HL-60 (cell line): ENCODE measurements at regions not wholly inside any gene's neighbourhood (a gene's known extent, or its start where the extent isn't known, plus 50 kb on each side); places are given as distances from the start of the nearest gene placed in this dataset.

Experiments
- DNase-seq, 2 experiments: peaks; one replicate each; pipeline ENCODE4 v3.0.0-alpha.2; 2010 to 2020; ENCODE audit warnings: low read depth in 1 of 2, low spot score in 1 of 2
- H3K27ac ChIP-seq: fragments of 250-450 bp; sonication (Bioruptor Pico); replicated peaks from 2 replicates; pipeline ENCODE4 v1.5.1; 2020; ENCODE audit warnings: mild to moderate bottlenecking, moderate library complexity
- H3K27me3 ChIP-seq: fragments of 250-450 bp; sonication (Bioruptor Pico); 2 replicates; pipeline ENCODE4 v1.5.1; 2021; ENCODE audit warnings: mild to moderate bottlenecking, moderate library complexity; ENCODE audit not compliant: insufficient read depth, poor library complexity, severe bottlenecking
- H3K4me3 ChIP-seq: replicated peaks from 2 replicates; pipeline ENCODE4 v1.5.1; 2011; ENCODE audit warnings: mild to moderate bottlenecking, control low read depth, low read length; ENCODE audit not compliant: insufficient read depth
- GABPA ChIP-seq: IDR thresholded peaks from 2 replicates; pipeline ENCODE4 v1.6.1; 2012; ENCODE audit warnings: low read depth
- POLR2AphosphoS5 ChIP-seq: IDR thresholded peaks from 2 replicates; pipeline ENCODE4 v1.6.1; 2012; ENCODE audit warnings: low read depth
- SPI1 ChIP-seq: IDR thresholded peaks from 2 replicates; pipeline ENCODE4 v1.6.1; 2012; ENCODE audit warnings: low read depth, mild to moderate bottlenecking, borderline replicate concordance
- TF ChIP-seq, protein P1 (sequence below): IDR thresholded peaks from one replicate; pipeline ENCODE4 v1.5.1; 2011; ENCODE audit warnings: low read length, control low read depth, inconsistent platforms; ENCODE audit not compliant: insufficient read depth
- TF ChIP-seq, protein P2 (sequence below): IDR thresholded peaks from 2 replicates; pipeline ENCODE4 v1.6.1; 2012; ENCODE audit warnings: low read depth; ENCODE audit not compliant: insufficient replicate concordance

- no peak for DNase-seq
- Histone ChIP-seq H3K4me3 (no peak overlapping the region), H3K27ac (no peak overlapping the region), H3K27me3 (no peaks in the 10 kb centered on the region)
- TF ChIP-seq SPI1: no peak
- no peak for TF ChIP-seq POLR2AphosphoS5
- TF ChIP-seq, protein P1, sequence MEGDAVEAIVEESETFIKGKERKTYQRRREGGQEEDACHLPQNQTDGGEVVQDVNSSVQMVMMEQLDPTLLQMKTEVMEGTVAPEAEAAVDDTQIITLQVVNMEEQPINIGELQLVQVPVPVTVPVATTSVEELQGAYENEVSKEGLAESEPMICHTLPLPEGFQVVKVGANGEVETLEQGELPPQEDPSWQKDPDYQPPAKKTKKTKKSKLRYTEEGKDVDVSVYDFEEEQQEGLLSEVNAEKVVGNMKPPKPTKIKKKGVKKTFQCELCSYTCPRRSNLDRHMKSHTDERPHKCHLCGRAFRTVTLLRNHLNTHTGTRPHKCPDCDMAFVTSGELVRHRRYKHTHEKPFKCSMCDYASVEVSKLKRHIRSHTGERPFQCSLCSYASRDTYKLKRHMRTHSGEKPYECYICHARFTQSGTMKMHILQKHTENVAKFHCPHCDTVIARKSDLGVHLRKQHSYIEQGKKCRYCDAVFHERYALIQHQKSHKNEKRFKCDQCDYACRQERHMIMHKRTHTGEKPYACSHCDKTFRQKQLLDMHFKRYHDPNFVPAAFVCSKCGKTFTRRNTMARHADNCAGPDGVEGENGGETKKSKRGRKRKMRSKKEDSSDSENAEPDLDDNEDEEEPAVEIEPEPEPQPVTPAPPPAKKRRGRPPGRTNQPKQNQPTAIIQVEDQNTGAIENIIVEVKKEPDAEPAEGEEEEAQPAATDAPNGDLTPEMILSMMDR: no peak
- TF ChIP-seq, protein P2, sequence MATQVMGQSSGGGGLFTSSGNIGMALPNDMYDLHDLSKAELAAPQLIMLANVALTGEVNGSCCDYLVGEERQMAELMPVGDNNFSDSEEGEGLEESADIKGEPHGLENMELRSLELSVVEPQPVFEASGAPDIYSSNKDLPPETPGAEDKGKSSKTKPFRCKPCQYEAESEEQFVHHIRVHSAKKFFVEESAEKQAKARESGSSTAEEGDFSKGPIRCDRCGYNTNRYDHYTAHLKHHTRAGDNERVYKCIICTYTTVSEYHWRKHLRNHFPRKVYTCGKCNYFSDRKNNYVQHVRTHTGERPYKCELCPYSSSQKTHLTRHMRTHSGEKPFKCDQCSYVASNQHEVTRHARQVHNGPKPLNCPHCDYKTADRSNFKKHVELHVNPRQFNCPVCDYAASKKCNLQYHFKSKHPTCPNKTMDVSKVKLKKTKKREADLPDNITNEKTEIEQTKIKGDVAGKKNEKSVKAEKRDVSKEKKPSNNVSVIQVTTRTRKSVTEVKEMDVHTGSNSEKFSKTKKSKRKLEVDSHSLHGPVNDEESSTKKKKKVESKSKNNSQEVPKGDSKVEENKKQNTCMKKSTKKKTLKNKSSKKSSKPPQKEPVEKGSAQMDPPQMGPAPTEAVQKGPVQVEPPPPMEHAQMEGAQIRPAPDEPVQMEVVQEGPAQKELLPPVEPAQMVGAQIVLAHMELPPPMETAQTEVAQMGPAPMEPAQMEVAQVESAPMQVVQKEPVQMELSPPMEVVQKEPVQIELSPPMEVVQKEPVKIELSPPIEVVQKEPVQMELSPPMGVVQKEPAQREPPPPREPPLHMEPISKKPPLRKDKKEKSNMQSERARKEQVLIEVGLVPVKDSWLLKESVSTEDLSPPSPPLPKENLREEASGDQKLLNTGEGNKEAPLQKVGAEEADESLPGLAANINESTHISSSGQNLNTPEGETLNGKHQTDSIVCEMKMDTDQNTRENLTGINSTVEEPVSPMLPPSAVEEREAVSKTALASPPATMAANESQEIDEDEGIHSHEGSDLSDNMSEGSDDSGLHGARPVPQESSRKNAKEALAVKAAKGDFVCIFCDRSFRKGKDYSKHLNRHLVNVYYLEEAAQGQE: no peak
- no peak for TF ChIP-seq GABPA
Observed at GRCh38 chr11:112882494-112883381, 78.5 kb upstream of the NCAM1 start.

DNA sequence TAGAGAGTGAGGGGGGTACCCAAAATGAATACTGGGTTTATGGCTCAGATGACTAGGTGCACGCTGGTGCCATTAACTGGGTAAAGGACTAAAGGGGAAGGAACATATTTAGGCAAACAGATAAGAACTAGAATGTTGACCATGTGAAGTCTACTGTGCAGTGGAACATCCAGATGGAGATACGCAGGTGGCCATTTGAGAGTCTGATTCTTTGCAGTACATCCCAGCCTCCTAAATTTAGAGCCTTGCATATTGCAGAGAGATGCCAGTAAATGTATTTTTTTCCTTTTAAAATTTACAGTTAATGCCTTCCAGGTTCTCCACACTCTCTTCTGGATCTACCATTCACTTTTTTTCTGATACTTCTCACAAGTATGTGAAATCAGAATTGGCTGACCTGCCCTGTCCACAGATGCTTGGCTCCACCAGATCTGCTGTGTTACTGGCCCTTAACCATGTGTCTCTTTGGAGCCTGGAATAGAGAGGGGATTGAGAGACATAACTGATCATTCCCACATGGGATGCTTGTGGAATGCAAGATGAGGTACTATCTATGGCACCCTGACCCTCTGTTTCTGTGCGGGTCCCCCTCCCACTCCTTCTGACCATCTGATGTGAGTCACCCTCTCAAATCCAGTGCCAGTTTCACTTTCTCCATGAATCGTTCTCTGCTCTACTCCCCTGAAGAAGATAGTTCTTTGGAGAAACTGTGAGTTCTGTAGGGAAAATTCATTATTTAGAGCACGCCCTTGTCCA, 77.0 kb upstream of the NCAM1 start:
- no peak for DNase-seq
- no peak for TF ChIP-seq SPI1
- TF ChIP-seq, protein P2: no peak
- TF ChIP-seq, protein P1: no peak
- TF ChIP-seq POLR2AphosphoS5: no peak
- TF ChIP-seq GABPA: no peak
- no peak overlapping the region for H3K27ac ChIP-seq
- H3K27me3 ChIP-seq: peaks cover 3% of the 10 kb centered on the region
- no peak overlapping the region for H3K4me3 ChIP-seq

- TF ChIP-seq, protein P1: no peak
- TF ChIP-seq POLR2AphosphoS5 (no peak), GABPA (no peak), SPI1 (no peak)
- TF ChIP-seq, protein P2: no peak
- DNase-seq: no peak
- H3K27me3 ChIP-seq: peaks cover 8% of the 10 kb centered on the region
Observed at GRCh38 chr11:112885744-112886433, 75.3 kb upstream of the NCAM1 start.

More at GRCh38 chr11:112885744-112886433, 75.3 kb upstream of the NCAM1 start:
- Histone ChIP-seq H3K27ac (no peak overlapping the region), H3K4me3 (no peak overlapping the region)
